ENCODE measurements at regions not wholly inside any gene's neighbourhood (a gene's known extent, or its start where the extent isn't known, plus 50 kb on each side); places are given as distances from the start of the nearest gene placed in this dataset.

- TF ChIP-seq CTCF (conservative IDR thresholded peaks at IDR 0.05; ENCODE audit: low read length) (no peak), EZH2phosphoT487 (IDR thresholded peaks at IDR 0.05; ENCODE audit: borderline replicate concordance) (no peak)
Measured at GRCh38 chr13:62838929-62839328, 1423.3 kb upstream of the PCDH20 start.

All from Loucy (cell line).